ENCODE measurements at regions not wholly inside any gene's neighbourhood (a gene's known extent, or its start where the extent isn't known, plus 50 kb on each side); places are given as distances from the start of the nearest gene placed in this dataset.

DNA sequence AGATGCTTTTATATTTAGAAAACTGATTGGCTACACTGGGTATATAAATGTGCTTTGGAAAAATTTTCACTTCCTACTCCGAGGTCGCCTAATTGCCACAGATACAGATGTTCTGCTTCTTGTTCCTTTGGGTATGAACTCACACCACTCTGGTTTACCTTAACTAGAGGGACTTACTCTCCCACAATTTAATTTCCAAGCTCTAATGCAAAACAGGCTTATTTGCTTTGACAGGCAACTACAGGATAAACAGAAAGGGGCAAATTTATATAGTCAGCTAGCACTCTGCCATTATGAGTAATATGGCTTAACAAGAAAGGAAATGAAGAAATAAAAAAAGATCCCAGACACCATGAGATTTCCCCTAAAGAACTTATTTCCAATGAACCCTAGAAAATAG is 156.9 kb upstream of the ZFP64 start:
- no peak overlapping the region for H3K9ac ChIP-seq (ENCODE audit: low read length)
- H3K79me2 ChIP-seq (ENCODE audit: insufficient read depth, low read length), result no peaks in the 10 kb centered on the region
- intact Hi-C loops (cut with micrococcal nuclease), result no loop called here
- CTCF ChIA-PET, result no interaction called here
- peaks cover 16% of the 10 kb centered on the region; the same call in 1 of the 2 replicates for H3K27me3 ChIP-seq (ENCODE audit: insufficient read depth, low read length)
- no peaks in the 10 kb centered on the region for H3K9me3 ChIP-seq (ENCODE audit: control insufficient read depth in 1 of 2, insufficient read depth in 1 of 2, low read depth in 1 of 2, low read length in 2 of 2)
- H3K9me2 ChIP-seq (ENCODE audit: insufficient read depth), result no peaks in the 10 kb centered on the region
- H3K4me2 ChIP-seq (ENCODE audit: low read length), result no peak overlapping the region
- H3K4me3 ChIP-seq (replicated peaks in 1 of 2; ENCODE audit: low read depth in 1 of 2, low read length in 2 of 2), result no peak overlapping the region
- ATAC-seq (no peak), DNase-seq (ENCODE audit: low read depth, low spot score) (no peak)
- BruUV-seq (replicated peaks), result no TSS peak
- no peak overlapping the region for H2AFZ ChIP-seq (ENCODE audit: low read depth, low read length, poor library complexity, severe bottlenecking)
- no peaks in the 10 kb centered on the region for H3K4me1 ChIP-seq (ENCODE audit: control insufficient read depth in 1 of 2, insufficient read depth in 2 of 2, low read length in 2 of 2)
- H3K36me3 ChIP-seq (ENCODE audit: control insufficient read depth in 1 of 2, insufficient read depth in 2 of 2, low read length in 2 of 2), result no peaks in the 10 kb centered on the region
- no peaks in the 10 kb centered on the region for H4K20me1 ChIP-seq (ENCODE audit: insufficient read depth)
- TF ChIP-seq ZFX (IDR thresholded peaks at IDR 0.05) (no peak), ELF1 (IDR thresholded peaks at IDR 0.05; ENCODE audit: borderline replicate concordance, low read depth) (no peak), EZH2 (IDR thresholded peaks at IDR 0.05) (no peak)
- TF ChIP-seq, protein P1, sequence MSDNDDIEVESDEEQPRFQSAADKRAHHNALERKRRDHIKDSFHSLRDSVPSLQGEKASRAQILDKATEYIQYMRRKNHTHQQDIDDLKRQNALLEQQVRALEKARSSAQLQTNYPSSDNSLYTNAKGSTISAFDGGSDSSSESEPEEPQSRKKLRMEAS (IDR thresholded peaks at IDR 0.05), result no peak
- RAD21 ChIA-PET (ENCODE audit: low non-redundant PET in 1 of 2, low total read pairs in 2 of 2, uncharacterized antibody in 2 of 2, unreplicated experiment in 2 of 2), result no interaction called here
- POLR2A ChIA-PET, result no interaction called here
- no peak overlapping the region for H3K27ac ChIP-seq (ENCODE audit: low read depth, low read length)

DNA sequence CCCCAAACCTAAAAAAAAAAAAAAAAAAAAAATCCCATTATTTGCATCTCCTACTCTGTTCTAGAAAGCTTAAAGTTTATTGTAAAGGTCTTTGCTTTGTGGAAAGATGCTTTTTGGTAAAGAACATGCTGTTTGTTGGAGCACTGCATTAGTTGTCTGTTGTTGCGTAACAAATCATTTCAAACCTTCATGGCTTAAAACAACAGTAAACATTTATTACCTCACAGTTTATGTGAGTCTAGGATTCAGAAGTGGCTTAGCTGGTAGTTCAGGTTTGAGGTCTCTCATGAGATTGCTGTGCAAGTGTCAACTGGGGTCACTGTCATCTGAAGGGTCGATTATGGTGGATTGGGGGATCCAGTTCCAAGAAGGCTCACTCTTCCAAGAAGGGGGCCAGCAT is 155.2 kb upstream of the ZFP64 start:
- Histone ChIP-seq H4K20me1 (ENCODE audit: insufficient read depth) (no peaks in the 10 kb centered on the region), H3K27me3 (ENCODE audit: insufficient read depth, low read length) (peaks cover 16% of the 10 kb centered on the region; the same call in 1 of the 2 replicates), H3K4me3 (replicated peaks in 1 of 2; ENCODE audit: low read depth in 1 of 2, low read length in 2 of 2) (no peak overlapping the region), H3K9me3 (ENCODE audit: control insufficient read depth in 1 of 2, insufficient read depth in 1 of 2, low read depth in 1 of 2, low read length in 2 of 2) (no peaks in the 10 kb centered on the region), H3K4me2 (ENCODE audit: low read length) (no peak overlapping the region), H3K4me1 (ENCODE audit: control insufficient read depth in 1 of 2, insufficient read depth in 2 of 2, low read length in 2 of 2) (no peaks in the 10 kb centered on the region), H2AFZ (ENCODE audit: low read depth, low read length, poor library complexity, severe bottlenecking) (no peak overlapping the region), H3K79me2 (ENCODE audit: insufficient read depth, low read length) (no peaks in the 10 kb centered on the region), H3K36me3 (ENCODE audit: control insufficient read depth in 1 of 2, insufficient read depth in 2 of 2, low read length in 2 of 2) (no peaks in the 10 kb centered on the region), H3K27ac (ENCODE audit: low read depth, low read length) (no peak overlapping the region), H3K9ac (ENCODE audit: low read length) (no peak overlapping the region), H3K9me2 (ENCODE audit: insufficient read depth) (no peaks in the 10 kb centered on the region)
- ChIA-PET RAD21 (ENCODE audit: low non-redundant PET in 1 of 2, low total read pairs in 2 of 2, uncharacterized antibody in 2 of 2, unreplicated experiment in 2 of 2) (no interaction called here), CTCF (no interaction called here), POLR2A (no interaction called here)
- intact Hi-C loops (cut with micrococcal nuclease), result no loop called here
- no peak for ATAC-seq
- TF ChIP-seq, protein P2, sequence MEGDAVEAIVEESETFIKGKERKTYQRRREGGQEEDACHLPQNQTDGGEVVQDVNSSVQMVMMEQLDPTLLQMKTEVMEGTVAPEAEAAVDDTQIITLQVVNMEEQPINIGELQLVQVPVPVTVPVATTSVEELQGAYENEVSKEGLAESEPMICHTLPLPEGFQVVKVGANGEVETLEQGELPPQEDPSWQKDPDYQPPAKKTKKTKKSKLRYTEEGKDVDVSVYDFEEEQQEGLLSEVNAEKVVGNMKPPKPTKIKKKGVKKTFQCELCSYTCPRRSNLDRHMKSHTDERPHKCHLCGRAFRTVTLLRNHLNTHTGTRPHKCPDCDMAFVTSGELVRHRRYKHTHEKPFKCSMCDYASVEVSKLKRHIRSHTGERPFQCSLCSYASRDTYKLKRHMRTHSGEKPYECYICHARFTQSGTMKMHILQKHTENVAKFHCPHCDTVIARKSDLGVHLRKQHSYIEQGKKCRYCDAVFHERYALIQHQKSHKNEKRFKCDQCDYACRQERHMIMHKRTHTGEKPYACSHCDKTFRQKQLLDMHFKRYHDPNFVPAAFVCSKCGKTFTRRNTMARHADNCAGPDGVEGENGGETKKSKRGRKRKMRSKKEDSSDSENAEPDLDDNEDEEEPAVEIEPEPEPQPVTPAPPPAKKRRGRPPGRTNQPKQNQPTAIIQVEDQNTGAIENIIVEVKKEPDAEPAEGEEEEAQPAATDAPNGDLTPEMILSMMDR (IDR thresholded peaks at IDR 0.05 in 2 of 3, conservative IDR thresholded peaks at IDR 0.05 in 1 of 3; ENCODE audit: borderline replicate concordance in 1 of 3, insufficient read depth in 1 of 3, low read depth in 2 of 3, low read length in 2 of 3), result no peak
- TF ChIP-seq ZFX (IDR thresholded peaks at IDR 0.05) (no peak), EZH2phosphoT487 (IDR thresholded peaks at IDR 0.05; ENCODE audit: borderline replicate concordance) (no peak), EZH2 (IDR thresholded peaks at IDR 0.05) (no peak), FOSL1 (IDR thresholded peaks at IDR 0.05; ENCODE audit: low read depth) (no peak), ZNF274 (IDR thresholded peaks at IDR 0.05; ENCODE audit: low read depth, low read length) (no peak), JUND (IDR thresholded peaks at IDR 0.05) (no peak), POLR2A (IDR thresholded peaks at IDR 0.05; ENCODE audit: borderline replicate concordance, extremely low read depth, insufficient read depth, insufficient read length) (no peak), CEBPB (IDR thresholded peaks at IDR 0.05; ENCODE audit: low read depth) (no peak), CBX3 (IDR thresholded peaks at IDR 0.05; ENCODE audit: low read depth) (no peak), ELF1 (IDR thresholded peaks at IDR 0.05; ENCODE audit: borderline replicate concordance, low read depth) (no peak)
- TF ChIP-seq, protein P3, sequence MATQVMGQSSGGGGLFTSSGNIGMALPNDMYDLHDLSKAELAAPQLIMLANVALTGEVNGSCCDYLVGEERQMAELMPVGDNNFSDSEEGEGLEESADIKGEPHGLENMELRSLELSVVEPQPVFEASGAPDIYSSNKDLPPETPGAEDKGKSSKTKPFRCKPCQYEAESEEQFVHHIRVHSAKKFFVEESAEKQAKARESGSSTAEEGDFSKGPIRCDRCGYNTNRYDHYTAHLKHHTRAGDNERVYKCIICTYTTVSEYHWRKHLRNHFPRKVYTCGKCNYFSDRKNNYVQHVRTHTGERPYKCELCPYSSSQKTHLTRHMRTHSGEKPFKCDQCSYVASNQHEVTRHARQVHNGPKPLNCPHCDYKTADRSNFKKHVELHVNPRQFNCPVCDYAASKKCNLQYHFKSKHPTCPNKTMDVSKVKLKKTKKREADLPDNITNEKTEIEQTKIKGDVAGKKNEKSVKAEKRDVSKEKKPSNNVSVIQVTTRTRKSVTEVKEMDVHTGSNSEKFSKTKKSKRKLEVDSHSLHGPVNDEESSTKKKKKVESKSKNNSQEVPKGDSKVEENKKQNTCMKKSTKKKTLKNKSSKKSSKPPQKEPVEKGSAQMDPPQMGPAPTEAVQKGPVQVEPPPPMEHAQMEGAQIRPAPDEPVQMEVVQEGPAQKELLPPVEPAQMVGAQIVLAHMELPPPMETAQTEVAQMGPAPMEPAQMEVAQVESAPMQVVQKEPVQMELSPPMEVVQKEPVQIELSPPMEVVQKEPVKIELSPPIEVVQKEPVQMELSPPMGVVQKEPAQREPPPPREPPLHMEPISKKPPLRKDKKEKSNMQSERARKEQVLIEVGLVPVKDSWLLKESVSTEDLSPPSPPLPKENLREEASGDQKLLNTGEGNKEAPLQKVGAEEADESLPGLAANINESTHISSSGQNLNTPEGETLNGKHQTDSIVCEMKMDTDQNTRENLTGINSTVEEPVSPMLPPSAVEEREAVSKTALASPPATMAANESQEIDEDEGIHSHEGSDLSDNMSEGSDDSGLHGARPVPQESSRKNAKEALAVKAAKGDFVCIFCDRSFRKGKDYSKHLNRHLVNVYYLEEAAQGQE (IDR thresholded peaks at IDR 0.05; ENCODE audit: low read depth), result no peak
- TF ChIP-seq, protein P4, sequence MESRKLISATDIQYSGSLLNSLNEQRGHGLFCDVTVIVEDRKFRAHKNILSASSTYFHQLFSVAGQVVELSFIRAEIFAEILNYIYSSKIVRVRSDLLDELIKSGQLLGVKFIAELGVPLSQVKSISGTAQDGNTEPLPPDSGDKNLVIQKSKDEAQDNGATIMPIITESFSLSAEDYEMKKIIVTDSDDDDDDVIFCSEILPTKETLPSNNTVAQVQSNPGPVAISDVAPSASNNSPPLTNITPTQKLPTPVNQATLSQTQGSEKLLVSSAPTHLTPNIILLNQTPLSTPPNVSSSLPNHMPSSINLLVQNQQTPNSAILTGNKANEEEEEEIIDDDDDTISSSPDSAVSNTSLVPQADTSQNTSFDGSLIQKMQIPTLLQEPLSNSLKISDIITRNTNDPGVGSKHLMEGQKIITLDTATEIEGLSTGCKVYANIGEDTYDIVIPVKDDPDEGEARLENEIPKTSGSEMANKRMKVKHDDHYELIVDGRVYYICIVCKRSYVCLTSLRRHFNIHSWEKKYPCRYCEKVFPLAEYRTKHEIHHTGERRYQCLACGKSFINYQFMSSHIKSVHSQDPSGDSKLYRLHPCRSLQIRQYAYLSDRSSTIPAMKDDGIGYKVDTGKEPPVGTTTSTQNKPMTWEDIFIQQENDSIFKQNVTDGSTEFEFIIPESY (IDR thresholded peaks at IDR 0.05; ENCODE audit: extremely low read depth, insufficient replicate concordance, low read length), result no peak
- no TSS peak for BruUV-seq (replicated peaks)
- no peak for DNase-seq (ENCODE audit: low read depth, low spot score)

Measured in HCT116 (cell line).